ENCODE measurements at regions not wholly inside any gene's neighbourhood (a gene's known extent, or its start where the extent isn't known, plus 50 kb on each side); places are given as distances from the start of the nearest gene placed in this dataset.

- no peak for TF ChIP-seq SNAPC4 (CRISPR knock-in tag; IDR thresholded peaks at IDR 0.05)
- TF ChIP-seq ZBTB42 (CRISPR knock-in tag; IDR thresholded peaks at IDR 0.05): no peak
- no peak for TF ChIP-seq SNRNP70 (IDR thresholded peaks at IDR 0.05; ENCODE audit: low read depth, low read length)
- TF ChIP-seq ZNF484 (CRISPR knock-in tag; IDR thresholded peaks at IDR 0.05; ENCODE audit: borderline replicate concordance, low read depth): no peak
- no peak for TF ChIP-seq CEBPB (IDR thresholded peaks at IDR 0.05; ENCODE audit: borderline replicate concordance, low read depth, low read length)
- no peak for TF ChIP-seq ZNF350 (CRISPR knock-in tag; IDR thresholded peaks at IDR 0.05; ENCODE audit: borderline replicate concordance, low read depth)
- no peak for TF ChIP-seq ISL2 (CRISPR knock-in tag; IDR thresholded peaks at IDR 0.05)
- TF ChIP-seq ZNF207 (IDR thresholded peaks at IDR 0.05; ENCODE audit: borderline replicate concordance): no peak
- no peak for TF ChIP-seq ZNF639 (CRISPR knock-in tag; conservative IDR thresholded peaks at IDR 0.05)
- TF ChIP-seq HOXA9 (CRISPR knock-in tag; IDR thresholded peaks at IDR 0.05; ENCODE audit: borderline replicate concordance): no peak
Observed at GRCh38 chr15:47292638-47293190, 424.6 kb upstream of the SEMA6D start (continued).
